K562 (cell line): ENCODE measurements at regions not wholly inside any gene's neighbourhood (a gene's known extent, or its start where the extent isn't known, plus 50 kb on each side); places are given as distances from the start of the nearest gene placed in this dataset.
"Not testable (repeated sequence)": the region's sequence is repeated elsewhere in the genome, so short reads cannot be mapped to it uniquely, and the experiment has no call there.

Experiments
- ARHGAP35 ChIP-seq: fragments of 450-650 bp; IDR thresholded peaks from 2 replicates; pipeline ENCODE4 v1.6.1; 2018; ENCODE audit not compliant: partially characterized antibody
- ATF2 ChIP-seq: sonication (generic); formaldehyde crosslinking; IDR thresholded peaks from 2 replicates; pipeline ENCODE4 v1.8.1; 2022; ENCODE audit warnings: missing genetic modification reagents
- CBX5 ChIP-seq: IDR thresholded peaks from 2 replicates; pipeline ENCODE4 v1.6.1; 2014; ENCODE audit warnings: low read depth, borderline replicate concordance
- CC2D1A ChIP-seq: fragments of 450-650 bp; IDR thresholded peaks from 2 replicates; pipeline ENCODE4 v1.6.1; 2017; ENCODE audit warnings: mild to moderate bottlenecking
- EZH2 ChIP-seq: IDR thresholded peaks from 2 replicates; pipeline ENCODE4 v1.6.1; 2012; ENCODE audit warnings: low read depth, mild to moderate bottlenecking, inconsistent platforms, low read length, borderline replicate concordance
- HDAC2 ChIP-seq: fragments of 450-650 bp; IDR thresholded peaks from 2 replicates; pipeline ENCODE4 v1.6.1; 2016; ENCODE audit warnings: mild to moderate bottlenecking
- MXI1 ChIP-seq: IDR thresholded peaks from 2 replicates; pipeline ENCODE4 v1.6.1; 2011; ENCODE audit warnings: low read depth, mild to moderate bottlenecking, improper control_type of control experiment, low read length
- PHF8 ChIP-seq: fragments of 200-600 bp; sonication (generic); IDR thresholded peaks from 2 replicates; pipeline ENCODE4 v1.6.1; 2012; ENCODE audit warnings: mixed run types, mild to moderate bottlenecking, inconsistent platforms, low read length, moderate library complexity, borderline replicate concordance
- POLR2A ChIP-seq: fragments of 450-650 bp; conservative IDR thresholded peaks from 2 replicates; pipeline ENCODE4 v1.6.1; 2016
- RB1 ChIP-seq: fragments of 450-650 bp; IDR thresholded peaks from 2 replicates; pipeline ENCODE4 v1.6.1; 2017; ENCODE audit warnings: low read depth, mild to moderate bottlenecking
- TGIF2 ChIP-seq: sonication (generic); formaldehyde crosslinking; IDR thresholded peaks from 2 replicates; pipeline ENCODE4 v1.8.1; 2022; ENCODE audit warnings: mild to moderate bottlenecking, missing genetic modification reagents, moderate library complexity
- TSC22D4 ChIP-seq: fragments of 450-650 bp; IDR thresholded peaks from 2 replicates; pipeline ENCODE4 v1.6.1; 2016; ENCODE audit warnings: missing genetic modification characterization, missing biosample characterization, control low read depth
- ZNF274 ChIP-seq: IDR thresholded peaks from 2 replicates; pipeline ENCODE4 v1.6.1; 2011; ENCODE audit warnings: low read depth, mild to moderate bottlenecking, low read length, moderate library complexity, borderline replicate concordance
- ZNF717 ChIP-seq: fragments of 250-450 bp; sonication (Bioruptor Pico); IDR thresholded peaks from 2 replicates; pipeline ENCODE4 v1.5.0; 2021

- TF ChIP-seq ZNF274; MXI1; ARHGAP35; CC2D1A; ZNF717 (CRISPR knock-in tag); RB1; TGIF2 (CRISPR knock-in tag); POLR2A; HDAC2; CBX5; PHF8; EZH2; ATF2 (CRISPR knock-in tag); TSC22D4 (tag): not testable (repeated sequence)
Observed at GRCh38 chr7:17113770-17114169, 184.7 kb upstream of the AHR start.
